T-cell (primary cell): ENCODE measurements at regions not wholly inside any gene's neighbourhood (a gene's known extent, or its start where the extent isn't known, plus 50 kb on each side); places are given as distances from the start of the nearest gene placed in this dataset.
"Not testable (repeated sequence)": the region's sequence is repeated elsewhere in the genome, so short reads cannot be mapped to it uniquely, and the experiment has no call there.

ENCODE experiments used
- ATAC-seq, 4 experiments: fragments of 200-7000 bp in 3 of 4; fragments of 150-1000 bp in 1 of 4; cut with Tn5 transposase; replicated peaks in 1 of 4; 1 replicate in 3 of 4; 2 replicates in 1 of 4; pipeline ENCODE4 v1.10.0; 2021; ENCODE audit warnings: moderate library complexity in 3 of 4, mild to moderate bottlenecking in 2 of 4, moderate number of reproducible peaks in 1 of 4
- CTCF ChIA-PET, 2 donors: fragments of 300-600 bp; sonication (Branson Sonifier 250); formaldehyde crosslinking; loops; one replicate each; lab custom pipeline; 2022; ENCODE audit warnings: antibody characterized with exemption in 2 of 2; lab: Charles Lee
- POLR2A ChIA-PET, 2 donors: fragments of 300-600 bp; sonication (Branson Sonifier 250); formaldehyde crosslinking; loops; one replicate each; lab custom pipeline; 2022; ENCODE audit warnings: antibody characterized with exemption in 2 of 2; lab: Charles Lee
- DNase-seq, 35 experiments: peaks; one replicate each; pipeline versions ENCODE4 v3.0.0 to v3.0.0-alpha.2; 2013 to 2023
- H3K27ac ChIP-seq: one replicate; pipeline ENCODE4 v1.5.1; 2013; ENCODE audit warnings: low read length
- H3K27me3 ChIP-seq, 2 experiments: replicated peaks in 1 of 2; 1 replicate in 1 of 2; 2 replicates in 1 of 2; pipeline versions ENCODE4 v1.6.1 to v1.7.0; 2013; ENCODE audit warnings: low read length in 1 of 2, mixed read lengths in 1 of 2; ENCODE audit not compliant: control insufficient read depth in 2 of 2, insufficient read depth in 2 of 2; ENCODE audit errors: extremely low read depth in 1 of 2
- H3K36me3 ChIP-seq, 2 donors: 1 replicate in 1 of 2; 2 replicates in 1 of 2; pipeline versions ENCODE4 v1.6.1 to v1.7.0; 2013; ENCODE audit warnings: low read length in 1 of 2; ENCODE audit not compliant: control insufficient read depth in 2 of 2, insufficient read depth in 1 of 2; ENCODE audit errors: extremely low read depth in 1 of 2
- H3K4me1 ChIP-seq, 2 experiments: 1 replicate in 1 of 2; 2 replicates in 1 of 2; pipeline versions ENCODE4 v1.6.1 to v1.7.0; 2013; ENCODE audit warnings: low read length in 2 of 2, mixed read lengths in 1 of 2; ENCODE audit not compliant: insufficient read depth in 2 of 2, control insufficient read depth in 1 of 2; ENCODE audit errors: extremely low read depth in 1 of 2
- H3K4me3 ChIP-seq, 2 donors: 1 replicate in 1 of 2; 2 replicates in 1 of 2; pipeline versions ENCODE4 v1.5.1 to v1.7.0; 2013; ENCODE audit warnings: mild to moderate bottlenecking in 2 of 2, low read length in 1 of 2, moderate library complexity in 1 of 2; ENCODE audit not compliant: control insufficient read depth in 1 of 2; ENCODE audit errors: extremely low read depth in 1 of 2
- H3K9me3 ChIP-seq: 2 replicates; pipeline ENCODE4 v1.7.0; 2013
- H3K27ac Mint-ChIP-seq, 2 donors: one replicate each; pipeline ENCODE4 v1.8.0; 2020 to 2021; ENCODE audit warnings: mild to moderate bottlenecking in 2 of 2, mixed read lengths in 2 of 2
- H3K27me3 Mint-ChIP-seq, 2 donors: one replicate each; pipeline ENCODE4 v1.8.0; 2021 to 2022; ENCODE audit warnings: mixed read lengths in 2 of 2
- H3K36me3 Mint-ChIP-seq: one replicate; pipeline ENCODE4 v1.8.0; 2021; ENCODE audit warnings: mixed read lengths
- H3K4me1 Mint-ChIP-seq, 3 donors: one replicate each; pipeline ENCODE4 v1.8.0; 2020 to 2022; ENCODE audit warnings: mixed read lengths in 3 of 3, mild to moderate bottlenecking in 1 of 3
- H3K4me3 Mint-ChIP-seq, 3 donors: one replicate each; pipeline ENCODE4 v1.8.0; 2020 to 2022; ENCODE audit warnings: mild to moderate bottlenecking in 3 of 3, mixed read lengths in 3 of 3, moderate library complexity in 3 of 3
- H3K9me3 Mint-ChIP-seq, 3 donors: one replicate each; pipeline ENCODE4 v1.8.0; 2020 to 2022; ENCODE audit warnings: mixed read lengths in 3 of 3
- WGBS: methylation state at CpG from one replicate; pipeline ENCODE4 v1.1.5; 2013; ENCODE audit warnings: missing lambda C conversion rate; ENCODE audit not compliant: insufficient coverage; 5-methylcytosine and 5-hydroxymethylcytosine counted together

GRCh38 chr6:67812693-67813092, 822.4 kb upstream of the ADGRB3 start:
- H3K4me3 ChIP-seq = no peak overlapping the region
- Mint-ChIP-seq H3K4me1 (no peaks in the 10 kb centered on the region), H3K9me3 (peaks cover 11 to 37% (median 30%) of the 10 kb centered on the region in 3 donors), H3K27ac (no peak overlapping the region), H3K4me3 (no peak overlapping the region), H3K27me3 (no peaks in the 10 kb centered on the region), H3K36me3 (no peaks in the 10 kb centered on the region)
- no peak for ATAC-seq
- H3K27ac ChIP-seq = no peak overlapping the region
- POLR2A ChIA-PET = no interaction called here
- H3K36me3 ChIP-seq = no peaks in the 10 kb centered on the region
- 100% methylated on average over 1 of the region's 1 CpG for WGBS
- CTCF ChIA-PET = no interaction called here
- no peaks in the 10 kb centered on the region for H3K27me3 ChIP-seq
- H3K9me3 ChIP-seq = peaks cover 3% of the 10 kb centered on the region
- no peak for DNase-seq
- H3K4me1 ChIP-seq = no peaks in the 10 kb centered on the region

GRCh38 chr6:67812125-67812524, 823.0 kb upstream of the ADGRB3 start:
- H3K27ac Mint-ChIP-seq = no peak overlapping the region
- no peaks in the 10 kb centered on the region for H3K4me1 Mint-ChIP-seq
- ATAC-seq (no peak), DNase-seq (no peak)
- no peaks in the 10 kb centered on the region for H3K27me3 ChIP-seq
- ChIA-PET POLR2A (no interaction called here), CTCF (no interaction called here)
- peaks cover 3% of the 10 kb centered on the region for H3K9me3 ChIP-seq
- no peaks in the 10 kb centered on the region for H3K27me3 Mint-ChIP-seq
- H3K27ac ChIP-seq = no peak overlapping the region
- H3K4me3 ChIP-seq = no peak overlapping the region
- H3K4me1 ChIP-seq = no peaks in the 10 kb centered on the region
- H3K9me3 Mint-ChIP-seq = peaks cover 11 to 39% (median 30%) of the 10 kb centered on the region in 3 donors
- no peak overlapping the region for H3K4me3 Mint-ChIP-seq
- no peaks in the 10 kb centered on the region for H3K36me3 Mint-ChIP-seq
- no peaks in the 10 kb centered on the region for H3K36me3 ChIP-seq
- WGBS = no CpG with 5 or more reads among the region's 1 CpG

GRCh38 chr6:67811239-67812037, 823.6 kb upstream of the ADGRB3 start:
- H3K27ac ChIP-seq = no peak overlapping the region
- 76% methylated on average over 2 of the region's 3 CpGs for WGBS
- H3K27ac Mint-ChIP-seq = no peak overlapping the region

GRCh38 chr6:67804808-67805207, 830.3 kb upstream of the ADGRB3 start:
- H3K27me3 Mint-ChIP-seq, H3K27ac Mint-ChIP-seq, H3K36me3 ChIP-seq, H3K27me3 ChIP-seq, H3K4me3 ChIP-seq, H3K4me1 Mint-ChIP-seq, H3K4me3 Mint-ChIP-seq, H3K9me3 ChIP-seq, CTCF ChIA-PET, H3K27ac ChIP-seq, ATAC-seq, H3K36me3 Mint-ChIP-seq, DNase-seq, POLR2A ChIA-PET, H3K4me1 ChIP-seq: not testable (repeated sequence)
- peaks cover 19 to 47% (median 26%) of the 10 kb centered on the region in 3 donors for H3K9me3 Mint-ChIP-seq
- no CpG with 5 or more reads among the region's 5 CpGs for WGBS

More at GRCh38 chr6:67811239-67812037, 823.6 kb upstream of the ADGRB3 start:
- Mint-ChIP-seq H3K4me3 (no peak overlapping the region), H3K4me1 (no peaks in the 10 kb centered on the region), H3K36me3 (no peaks in the 10 kb centered on the region), H3K9me3 (peaks cover 15 to 45% (median 36%) of the 10 kb centered on the region in 3 donors), H3K27me3 (no peaks in the 10 kb centered on the region)
- Histone ChIP-seq H3K27me3 (no peaks in the 10 kb centered on the region), H3K36me3 (no peaks in the 10 kb centered on the region), H3K9me3 (peaks cover 3% of the 10 kb centered on the region), H3K4me3 (no peak overlapping the region), H3K4me1 (no peaks in the 10 kb centered on the region)
- DNase-seq (no peak), ATAC-seq (no peak)
- CTCF ChIA-PET = no interaction called here
- POLR2A ChIA-PET = no interaction called here

- no peak overlapping the region for H3K27ac Mint-ChIP-seq
- Histone ChIP-seq H3K27ac (no peak overlapping the region), H3K27me3 (no peaks in the 10 kb centered on the region), H3K9me3 (no peaks in the 10 kb centered on the region), H3K36me3 (no peaks in the 10 kb centered on the region), H3K4me1 (no peaks in the 10 kb centered on the region), H3K4me3 (no peak overlapping the region)
- CTCF ChIA-PET = no interaction called here
- POLR2A ChIA-PET = no interaction called here
- no peaks in the 10 kb centered on the region for H3K4me1 Mint-ChIP-seq
- H3K27me3 Mint-ChIP-seq = no peaks in the 10 kb centered on the region
- DNase-seq (no peak), ATAC-seq (no peak)
- no peak overlapping the region for H3K4me3 Mint-ChIP-seq
- no peaks in the 10 kb centered on the region for H3K36me3 Mint-ChIP-seq
- peaks cover 24 to 48% (median 25%) of the 10 kb centered on the region in 3 donors for H3K9me3 Mint-ChIP-seq
Observed at GRCh38 chr6:67802771-67803170, 832.3 kb upstream of the ADGRB3 start.

- DNase-seq = no peak
- H3K27ac Mint-ChIP-seq = no peak overlapping the region
- no peak overlapping the region for H3K4me3 Mint-ChIP-seq
- H3K4me1 Mint-ChIP-seq = no peaks in the 10 kb centered on the region
- Histone ChIP-seq H3K4me1 (no peaks in the 10 kb centered on the region), H3K27me3 (no peaks in the 10 kb centered on the region), H3K4me3 (no peak overlapping the region), H3K36me3 (no peaks in the 10 kb centered on the region), H3K9me3 (peaks cover 4% of the 10 kb centered on the region), H3K27ac (no peak overlapping the region)
- WGBS = 71% methylated on average over 1 of the region's 2 CpGs
- no peaks in the 10 kb centered on the region for H3K36me3 Mint-ChIP-seq
- POLR2A ChIA-PET = no interaction called here
- ATAC-seq = no peak
- CTCF ChIA-PET = no interaction called here
- H3K9me3 Mint-ChIP-seq = peaks cover 0 to 12% (median 7%) of the 10 kb centered on the region in 3 donors
- no peaks in the 10 kb centered on the region for H3K27me3 Mint-ChIP-seq
Observed at GRCh38 chr6:67792996-67793395, 842.1 kb upstream of the ADGRB3 start.
